HG03135 (cell line): ENCODE measurements at regions not wholly inside any gene's neighbourhood (a gene's known extent, or its start where the extent isn't known, plus 50 kb on each side); places are given as distances from the start of the nearest gene placed in this dataset.
"Not testable (repeated sequence)": the region's sequence is repeated elsewhere in the genome, so short reads cannot be mapped to it uniquely, and the experiment has no call there.

ENCODE experiments used
- ATAC-seq: cut with Tn5 transposase; IDR thresholded peaks from one replicate; pipeline ENCODE4 v1.9.1; 2021; ENCODE audit warnings: mild to moderate bottlenecking, moderate library complexity; ENCODE audit not compliant: unreplicated experiment

- no peak for ATAC-seq
Measured at GRCh38 chr2:209008636-209009287, 415.1 kb upstream of the MAP2 start.

DNA sequence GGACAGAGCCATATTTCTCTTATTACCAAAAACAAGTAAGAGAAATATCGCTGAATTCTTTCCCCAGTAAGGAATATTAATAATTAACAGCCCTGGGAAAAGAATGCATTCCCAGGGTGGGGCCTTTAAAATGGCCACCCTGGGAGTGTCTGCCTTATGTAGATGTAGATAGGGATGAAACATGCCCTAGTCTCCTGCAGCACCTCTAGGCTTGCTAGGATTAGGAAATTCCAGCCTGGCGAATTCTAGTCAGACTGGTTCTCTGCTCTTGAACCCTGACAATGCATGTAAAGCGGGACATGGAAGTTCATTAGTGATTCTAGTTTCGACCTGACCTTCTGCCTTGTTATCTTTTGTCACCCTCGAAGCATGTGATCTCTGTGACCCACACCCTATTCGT, 405.2 kb upstream of the MAP2 start:
- not testable (repeated sequence) for ATAC-seq

GRCh38 chr2:209029249-209029648, 394.6 kb upstream of the MAP2 start:
- ATAC-seq = no peak

- ATAC-seq = no peak
Measured at GRCh38 chr2:209044307-209044706, 379.5 kb upstream of the MAP2 start.

DNA sequence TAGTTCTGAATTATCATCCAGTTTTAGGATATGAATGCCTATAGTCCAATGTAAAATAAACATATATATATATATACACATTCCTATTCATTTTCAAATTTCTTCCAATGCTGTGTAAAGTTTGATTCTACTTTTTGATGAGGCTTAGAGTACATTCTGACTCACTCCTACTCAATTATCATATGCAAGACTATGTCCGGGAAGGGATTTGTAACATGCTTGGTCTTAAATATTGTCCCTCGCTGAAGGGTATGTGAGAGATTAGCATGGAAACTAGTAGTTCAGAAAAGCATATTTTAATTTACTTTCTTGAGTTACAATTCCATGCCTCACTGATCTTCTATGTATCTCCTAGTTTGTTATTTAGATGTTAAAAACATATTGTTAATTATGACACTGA, 377.7 kb upstream of the MAP2 start:
- no peak for ATAC-seq

GRCh38 chr2:209049608-209050007, 374.2 kb upstream of the MAP2 start:
- ATAC-seq = no peak

DNA sequence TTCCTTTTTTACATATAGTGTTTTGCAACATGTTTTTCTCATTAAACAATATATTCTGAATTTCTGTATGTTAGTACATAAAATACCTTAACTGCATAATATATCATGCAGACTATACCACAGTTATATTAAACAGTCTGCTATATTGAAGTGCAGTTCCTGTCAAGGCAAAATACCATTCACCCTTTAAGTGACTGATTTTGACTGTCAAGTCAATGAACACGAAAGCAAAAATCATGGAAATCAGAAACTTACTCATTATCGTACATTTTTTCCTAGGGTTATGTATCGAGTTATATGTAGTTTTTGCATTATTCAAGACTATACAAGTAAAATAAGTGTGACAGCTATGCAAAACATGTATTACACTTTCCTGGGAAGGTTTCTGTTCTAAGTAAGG, 361.6 kb upstream of the MAP2 start:
- ATAC-seq = no peak

DNA sequence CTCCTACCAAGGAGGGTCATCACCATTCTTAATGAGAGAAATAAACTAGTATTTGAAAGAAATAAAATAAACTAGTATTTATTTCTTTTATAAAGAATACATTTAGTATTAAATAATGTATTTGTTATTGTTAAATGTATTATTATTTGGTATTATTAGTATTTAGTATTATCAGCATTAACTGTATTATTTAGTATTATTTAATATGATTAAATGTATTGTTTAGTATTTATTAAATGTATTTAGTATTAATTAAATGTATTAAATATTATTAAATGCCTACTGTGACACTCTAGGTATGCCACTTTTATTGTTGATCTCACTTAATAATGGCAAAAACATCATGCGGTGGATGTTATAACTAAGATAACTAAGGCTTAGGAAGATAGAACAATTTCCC, 353.6 kb upstream of the MAP2 start:
- no peak for ATAC-seq

DNA sequence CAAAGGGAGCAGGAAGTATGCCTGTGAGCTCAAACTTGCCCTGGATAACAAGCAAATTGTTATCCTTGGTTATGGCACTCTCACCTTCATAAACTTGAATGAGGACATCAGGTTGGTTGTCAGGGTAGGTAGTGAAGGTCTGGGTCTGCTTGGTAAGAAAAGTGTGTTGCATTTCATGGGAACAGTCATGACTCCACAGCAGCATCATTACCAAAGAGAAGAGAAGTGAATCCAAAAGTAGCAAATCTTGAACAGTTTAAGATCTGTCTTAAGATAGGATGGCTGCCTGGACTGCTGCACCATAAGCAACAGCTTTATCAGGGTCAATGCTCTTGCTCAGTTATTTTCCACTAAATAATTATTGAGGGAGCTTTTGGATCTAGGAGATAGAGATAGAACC, 350.7 kb upstream of the MAP2 start:
- ATAC-seq = no peak

GRCh38 chr2:209074711-209075110, 349.1 kb upstream of the MAP2 start:
- ATAC-seq = no peak

DNA sequence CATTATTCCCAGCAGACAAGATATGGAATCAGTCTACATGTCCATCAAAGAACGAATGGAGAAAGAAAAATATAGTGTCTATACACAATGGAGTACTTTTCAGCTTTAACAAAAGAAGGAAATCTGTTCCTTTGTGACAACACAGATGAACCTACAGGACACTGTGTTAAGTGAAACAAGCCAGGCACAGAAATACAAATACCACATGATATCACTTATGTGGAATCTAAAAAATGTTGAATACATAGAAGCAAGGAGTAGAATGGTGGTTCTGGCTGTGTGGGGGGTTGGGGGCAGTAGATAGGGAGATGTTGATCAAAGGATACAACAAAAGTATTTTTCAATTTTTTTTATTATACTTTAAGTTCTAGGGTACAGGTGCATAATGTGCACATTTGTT, 347.7 kb upstream of the MAP2 start:
- ATAC-seq = no peak

DNA sequence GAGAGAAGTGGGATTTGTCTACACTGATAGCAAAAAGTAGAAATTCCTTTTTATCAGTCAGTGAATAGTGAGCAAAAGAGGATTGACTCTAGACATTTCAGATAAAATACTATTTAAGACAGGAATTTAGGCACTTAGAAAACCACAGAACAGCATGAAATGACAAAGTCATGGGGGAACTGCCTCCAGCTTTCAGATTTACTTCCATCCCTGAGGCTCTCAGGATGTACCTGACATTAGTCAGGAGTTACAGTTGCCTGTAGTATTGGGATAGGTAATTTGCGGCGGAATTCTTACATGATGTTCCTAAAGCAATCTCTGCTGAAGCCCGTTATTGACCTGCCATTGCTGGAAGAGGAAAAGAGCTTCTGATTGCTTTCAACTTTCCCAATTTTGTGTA, 337.1 kb upstream of the MAP2 start:
- no peak for ATAC-seq

DNA sequence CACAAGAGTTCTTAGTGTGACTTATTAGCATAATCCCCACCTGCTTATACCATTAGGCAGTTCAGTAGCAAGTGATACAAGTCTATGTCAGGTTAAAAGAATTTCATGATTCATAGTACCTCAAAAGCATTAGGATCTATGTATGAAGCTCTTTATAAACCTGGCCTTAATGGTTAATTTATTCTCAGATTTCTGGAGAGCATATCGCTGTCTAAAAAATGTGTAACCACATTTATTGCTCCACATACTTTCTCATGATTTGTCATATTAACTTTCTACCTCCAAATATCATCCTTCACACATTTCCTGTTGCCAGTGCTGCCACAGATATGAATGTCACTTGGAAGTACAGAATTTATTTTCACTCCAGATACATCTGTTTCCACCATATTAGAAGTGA, 332.8 kb upstream of the MAP2 start:
- ATAC-seq = no peak

GRCh38 chr2:209094221-209094620, 329.6 kb upstream of the MAP2 start:
- no peak for ATAC-seq

- ATAC-seq = no peak
Measured at GRCh38 chr2:209095432-209095831, 328.4 kb upstream of the MAP2 start.

DNA sequence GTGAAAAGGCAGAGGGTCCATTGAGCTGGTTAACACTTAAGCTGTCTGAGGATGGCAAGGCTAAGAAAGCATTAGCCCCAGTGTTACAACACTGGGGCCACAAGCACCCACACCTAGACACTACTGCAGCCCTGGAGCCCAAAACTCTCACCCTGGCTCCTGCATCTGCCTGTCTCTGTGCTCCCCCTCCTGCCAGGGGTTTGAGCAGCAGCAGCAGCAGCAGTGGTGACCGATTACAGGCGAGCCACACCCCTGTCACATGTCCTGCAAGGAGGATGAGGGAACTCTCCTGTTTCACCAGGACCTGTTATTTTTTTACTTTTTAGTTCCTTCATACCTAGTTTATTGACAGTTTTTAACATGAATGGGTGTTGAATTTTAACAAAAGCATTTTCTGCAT, 326.7 kb upstream of the MAP2 start:
- ATAC-seq = no peak

GRCh38 chr2:209102319-209102718, 321.5 kb upstream of the MAP2 start:
- ATAC-seq = no peak

DNA sequence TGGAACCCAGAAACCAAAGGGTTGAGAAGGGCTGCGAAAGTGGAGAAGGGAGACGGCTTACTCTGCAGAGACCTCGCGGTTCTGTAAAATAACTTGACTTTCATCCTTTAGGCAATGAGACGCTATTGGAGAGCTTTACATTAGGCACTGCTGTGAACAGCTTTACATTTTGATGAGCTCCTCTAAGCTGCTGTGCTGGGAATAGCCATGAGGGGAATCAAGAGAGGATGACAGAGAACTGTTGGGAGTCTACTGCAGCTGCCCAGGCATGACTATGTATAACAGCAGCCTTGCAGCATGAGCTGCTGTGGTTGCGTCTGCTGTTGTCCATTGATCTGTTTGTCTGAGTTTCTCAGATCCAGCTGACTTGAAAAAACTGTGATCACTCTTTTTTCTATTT, 310.8 kb upstream of the MAP2 start:
- no peak for ATAC-seq

- no peak for ATAC-seq
Measured at GRCh38 chr2:209114588-209115240, 309.1 kb upstream of the MAP2 start.

- peak; percentile 89 for ATAC-seq
Measured at GRCh38 chr2:209121691-209122090, 302.2 kb upstream of the MAP2 start.

GRCh38 chr2:209125291-209125690, 298.6 kb upstream of the MAP2 start:
- ATAC-seq = no peak

GRCh38 chr2:209138079-209138478, 285.8 kb upstream of the MAP2 start:
- no peak for ATAC-seq

DNA sequence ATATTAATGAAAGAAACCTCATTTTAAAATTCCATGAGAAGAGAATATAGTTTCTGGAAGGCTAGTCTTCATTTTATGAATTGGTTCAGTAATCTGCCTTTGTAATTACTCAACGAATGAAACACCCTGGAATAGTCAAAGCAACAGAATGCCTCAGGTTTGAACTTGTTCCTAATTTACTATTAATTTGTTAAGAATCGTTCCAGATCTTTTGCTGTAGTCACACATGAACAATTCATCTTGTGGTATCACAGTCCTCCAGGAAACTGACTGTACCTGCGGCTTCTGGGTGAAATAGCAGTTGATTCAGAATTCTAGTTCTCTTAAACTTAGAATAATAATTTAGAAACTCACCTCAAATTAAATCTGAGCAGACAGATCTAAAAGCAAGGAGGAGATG, 282.7 kb upstream of the MAP2 start:
- no peak for ATAC-seq
